HG03196 (cell line): ENCODE measurements at regions not wholly inside any gene's neighbourhood (a gene's known extent, or its start where the extent isn't known, plus 50 kb on each side); places are given as distances from the start of the nearest gene placed in this dataset.
"Not testable (repeated sequence)": the region's sequence is repeated elsewhere in the genome, so short reads cannot be mapped to it uniquely, and the experiment has no call there.

Experiments
- ATAC-seq: cut with Tn5 transposase; IDR thresholded peaks from one replicate; pipeline ENCODE4 v1.9.1; 2021; ENCODE audit not compliant: unreplicated experiment

GRCh38 chr10:106392778-106393177 lies 771.7 kb downstream of the SORCS1 start:
- ATAC-seq, result no peak

GRCh38 chr10:106387063-106387462 lies 777.4 kb downstream of the SORCS1 start:
- no peak for ATAC-seq

GRCh38 chr10:106384496-106384895 lies 780.0 kb downstream of the SORCS1 start:
- no peak for ATAC-seq

GRCh38 chr10:106380706-106381105 lies 783.8 kb downstream of the SORCS1 start:
- ATAC-seq, result no peak

GRCh38 chr10:106378251-106378650 lies 786.3 kb downstream of the SORCS1 start:
- ATAC-seq, result no peak

- no peak for ATAC-seq
Measured at GRCh38 chr10:106370751-106371150, 793.8 kb downstream of the SORCS1 start.

- ATAC-seq, result no peak
Measured at GRCh38 chr10:106360870-106361269, 803.6 kb downstream of the SORCS1 start.

- ATAC-seq, result no peak
Measured at GRCh38 chr10:106355450-106355849, 809.1 kb downstream of the SORCS1 start.

- ATAC-seq, result no peak
Measured at GRCh38 chr10:106348933-106349332, 815.6 kb downstream of the SORCS1 start.

GRCh38 chr10:106347547-106347946 lies 817.0 kb downstream of the SORCS1 start:
- ATAC-seq, result no peak

GRCh38 chr10:106343539-106343938 lies 821.0 kb downstream of the SORCS1 start:
- ATAC-seq, result not testable (repeated sequence)

GRCh38 chr10:106341356-106341755 lies 823.1 kb downstream of the SORCS1 start:
- no peak for ATAC-seq

GRCh38 chr10:106338486-106338885 lies 826.0 kb downstream of the SORCS1 start:
- ATAC-seq, result no peak

- no peak for ATAC-seq
Measured at GRCh38 chr10:106336874-106337273, 827.6 kb downstream of the SORCS1 start.

- no peak for ATAC-seq
Measured at GRCh38 chr10:106327747-106328146, 836.8 kb downstream of the SORCS1 start.

GRCh38 chr10:106320876-106321275 lies 843.6 kb downstream of the SORCS1 start:
- ATAC-seq, result no peak

- no peak for ATAC-seq
Measured at GRCh38 chr10:106320078-106320477, 844.4 kb downstream of the SORCS1 start.

GRCh38 chr10:106317554-106317953 lies 847.0 kb downstream of the SORCS1 start:
- no peak for ATAC-seq

GRCh38 chr10:106313041-106313440 lies 851.5 kb downstream of the SORCS1 start:
- ATAC-seq, result no peak

- ATAC-seq, result no peak
Measured at GRCh38 chr10:106312087-106312486, 852.4 kb downstream of the SORCS1 start.

- no peak for ATAC-seq
Measured at GRCh38 chr10:106311590-106311989, 852.9 kb downstream of the SORCS1 start.

GRCh38 chr10:106310596-106310995 lies 853.9 kb downstream of the SORCS1 start:
- ATAC-seq, result no peak

GRCh38 chr10:106309376-106309775 lies 855.1 kb downstream of the SORCS1 start:
- no peak for ATAC-seq

GRCh38 chr10:106308284-106308683 lies 856.2 kb downstream of the SORCS1 start:
- no peak for ATAC-seq
